Suppressor macrophage (primary cell): ENCODE measurements at regions not wholly inside any gene's neighbourhood (a gene's known extent, or its start where the extent isn't known, plus 50 kb on each side); places are given as distances from the start of the nearest gene placed in this dataset.

ENCODE experiments used
- DNase-seq, 4 experiments: peaks; one replicate each; pipeline ENCODE4 v3.0.0-alpha.2; 2020 to 2022

DNA sequence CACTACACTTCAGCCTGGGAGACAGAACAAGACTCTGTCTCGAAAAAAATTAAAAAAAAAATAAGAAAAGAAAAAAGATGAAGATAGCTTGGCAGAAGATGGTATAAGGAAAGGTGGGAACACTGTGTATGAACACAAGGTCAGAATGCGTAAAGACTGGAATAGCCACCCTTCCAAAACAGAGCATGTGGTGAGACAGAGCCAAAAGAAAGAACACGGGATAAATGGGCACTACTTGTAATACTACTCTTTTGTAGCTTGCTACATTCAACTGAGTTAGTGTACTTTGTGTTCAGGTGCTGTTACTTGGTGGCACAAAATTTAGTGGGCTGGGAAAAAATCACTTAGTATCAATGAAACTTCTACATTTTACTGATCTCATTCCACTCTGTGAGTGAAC, 628.6 kb upstream of the KIRREL3 start:
- DNase-seq = no peak

- DNase-seq = no peak
Measured at GRCh38 chr11:127628458-127628785, 627.9 kb upstream of the KIRREL3 start.

DNA sequence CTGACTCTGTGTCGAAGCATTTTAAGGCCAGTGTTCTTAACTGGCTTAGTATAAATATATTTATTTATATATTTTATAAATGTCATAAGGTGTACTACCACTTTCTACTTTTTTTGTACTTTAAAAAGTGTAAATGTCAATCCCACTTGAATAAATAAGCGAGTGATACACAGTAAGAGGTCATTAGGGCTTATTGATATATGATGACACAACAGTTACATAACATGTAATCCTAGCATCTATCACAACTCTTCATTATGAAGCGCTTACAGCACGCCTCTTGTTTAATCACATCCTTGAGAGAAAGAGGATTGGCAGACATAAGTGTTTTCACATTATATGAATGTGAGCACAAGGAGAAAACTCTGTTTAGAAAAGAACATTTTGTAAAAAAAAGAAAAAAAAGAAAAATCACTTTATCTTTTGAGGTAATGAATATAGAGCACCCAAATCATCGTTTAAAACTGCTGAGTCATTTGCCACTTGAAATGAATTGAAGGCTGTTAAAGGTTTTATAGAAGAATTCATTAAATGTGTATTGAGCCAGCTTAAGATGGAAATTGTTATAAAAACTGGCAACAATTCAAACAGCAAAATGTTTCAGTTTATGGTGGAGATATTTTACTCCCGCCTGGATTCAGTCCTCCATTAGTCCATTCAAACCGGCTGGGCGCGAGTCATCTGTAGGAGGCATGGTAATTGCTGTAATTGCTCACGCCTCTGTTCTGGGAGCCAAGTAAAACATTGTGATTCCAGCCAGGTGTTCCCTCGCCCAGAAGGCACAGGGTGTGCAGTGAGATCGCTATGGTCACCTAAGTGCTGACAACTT, 627.3 kb upstream of the KIRREL3 start:
- DNase-seq = no peak

DNA sequence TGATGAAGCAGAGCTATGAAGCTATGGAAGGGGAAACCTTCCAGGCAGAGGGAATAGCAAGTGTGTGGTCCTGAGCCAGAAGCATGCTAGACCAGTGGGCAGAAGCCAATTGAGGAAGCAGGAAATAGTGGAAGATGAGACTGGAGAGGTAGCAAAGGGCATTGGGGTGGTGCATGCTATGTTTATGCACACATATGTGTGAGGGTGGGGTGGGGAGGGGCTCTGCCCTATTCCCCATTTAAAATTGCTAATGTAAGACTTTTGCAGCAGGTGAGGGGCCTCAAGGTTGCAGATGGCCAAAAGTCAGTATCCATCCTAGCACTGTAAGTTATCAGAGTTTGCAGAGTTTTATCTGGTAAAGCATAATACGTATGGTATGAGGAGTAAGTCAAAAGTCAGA, 626.6 kb upstream of the KIRREL3 start:
- DNase-seq = no peak

DNA sequence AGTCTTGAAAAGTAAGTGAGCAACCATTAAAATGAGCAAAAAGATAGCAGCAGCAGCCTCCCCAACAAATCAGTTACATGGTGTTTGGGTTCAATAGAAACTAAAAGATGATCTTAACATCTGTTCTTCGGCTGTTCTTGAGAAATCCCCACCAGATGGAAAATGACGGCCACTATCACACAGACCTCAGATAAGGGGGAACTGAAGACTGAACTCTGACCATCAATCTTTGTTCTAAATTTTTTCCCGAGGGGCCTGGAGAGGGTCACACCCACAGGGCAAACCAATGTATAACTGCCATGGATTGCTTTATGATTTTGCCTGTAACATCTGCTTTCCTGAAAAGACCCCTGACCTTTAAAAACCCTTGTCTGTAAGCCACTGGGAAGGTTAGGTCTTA, 624.8 kb upstream of the KIRREL3 start:
- no peak for DNase-seq

GRCh38 chr11:127624306-127624856, 623.8 kb upstream of the KIRREL3 start:
- DNase-seq = no peak

DNA sequence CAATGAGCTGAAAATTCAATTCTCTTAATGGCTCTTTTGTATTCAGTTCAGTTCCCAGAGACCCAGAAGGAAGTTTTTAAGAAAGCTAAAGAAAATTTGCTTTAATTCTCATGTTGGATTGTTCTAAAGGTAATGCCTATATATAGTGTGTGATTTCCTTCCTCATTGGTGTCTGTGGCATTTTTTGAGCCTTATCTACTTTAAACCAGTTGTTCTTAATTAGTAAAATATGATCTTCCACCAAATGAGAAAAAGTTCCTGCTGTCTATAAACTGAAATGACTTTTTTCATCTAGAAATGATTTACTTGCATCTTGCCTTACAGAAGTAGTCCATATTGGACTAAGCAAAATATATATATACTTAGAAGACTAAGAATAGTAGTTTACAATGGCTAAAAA, 622.1 kb upstream of the KIRREL3 start:
- no peak for DNase-seq

DNA sequence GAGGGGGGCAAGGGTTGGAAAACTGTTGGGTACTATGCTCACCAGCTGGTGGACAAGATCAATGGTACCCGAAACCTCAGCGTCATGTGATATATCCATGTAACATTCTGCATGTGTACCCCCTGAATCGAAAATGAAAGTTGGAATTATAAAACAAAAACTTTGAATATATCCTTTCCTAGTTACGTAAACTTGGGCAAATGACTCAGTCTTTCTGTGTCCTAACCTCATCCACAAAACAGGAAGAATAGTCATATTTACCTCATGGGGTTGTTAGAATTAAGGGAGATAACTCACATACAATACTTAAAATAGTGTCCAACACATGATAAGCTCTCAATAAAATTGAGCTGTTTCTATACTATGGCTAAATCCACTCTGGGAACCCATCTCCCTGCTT, 620.1 kb upstream of the KIRREL3 start:
- peak in 2 of 4 experiments; percentile 20 to 25 for DNase-seq

DNA sequence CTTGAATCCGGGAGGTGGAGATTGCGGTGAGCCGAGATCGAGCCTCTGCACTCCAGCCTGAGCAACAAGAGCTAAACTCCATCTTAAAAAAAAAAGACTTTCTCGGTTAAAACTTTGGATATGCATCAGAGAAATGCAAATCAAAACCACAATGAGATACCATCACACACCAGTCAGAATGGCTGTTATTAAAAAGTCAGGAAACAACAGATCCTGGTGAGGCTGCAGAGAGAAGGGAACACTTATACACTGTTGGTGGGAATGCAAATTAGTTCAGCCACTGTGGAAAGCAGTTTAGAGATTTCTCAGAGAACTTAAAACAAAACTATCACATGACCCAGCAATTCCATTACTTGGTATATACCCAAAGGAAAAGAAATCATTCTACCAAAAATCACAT, 619.4 kb upstream of the KIRREL3 start:
- no peak for DNase-seq

GRCh38 chr11:127618721-127619120, 618.2 kb upstream of the KIRREL3 start:
- DNase-seq = no peak

DNA sequence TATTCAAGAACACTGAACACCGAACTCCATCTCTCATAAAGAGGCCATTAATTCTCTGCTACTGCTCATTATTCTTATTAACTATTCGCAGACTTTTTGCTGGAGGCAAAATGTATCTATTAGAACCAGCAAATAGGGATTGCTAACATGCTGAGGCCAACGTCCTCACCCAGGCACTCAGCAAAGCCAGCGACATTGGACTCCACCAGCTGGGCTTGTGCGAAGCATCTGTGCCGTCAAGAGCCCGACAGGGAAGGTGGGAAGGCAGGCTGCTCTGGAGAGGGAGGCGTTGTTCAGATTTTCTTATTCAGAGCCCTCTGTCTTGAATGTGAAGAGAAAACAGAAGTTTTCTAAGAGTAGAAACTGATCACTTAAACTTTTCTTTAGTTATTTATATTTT, 615.6 kb upstream of the KIRREL3 start:
- DNase-seq = no peak

GRCh38 chr11:127612607-127613006, 612.0 kb upstream of the KIRREL3 start:
- no peak for DNase-seq

DNA sequence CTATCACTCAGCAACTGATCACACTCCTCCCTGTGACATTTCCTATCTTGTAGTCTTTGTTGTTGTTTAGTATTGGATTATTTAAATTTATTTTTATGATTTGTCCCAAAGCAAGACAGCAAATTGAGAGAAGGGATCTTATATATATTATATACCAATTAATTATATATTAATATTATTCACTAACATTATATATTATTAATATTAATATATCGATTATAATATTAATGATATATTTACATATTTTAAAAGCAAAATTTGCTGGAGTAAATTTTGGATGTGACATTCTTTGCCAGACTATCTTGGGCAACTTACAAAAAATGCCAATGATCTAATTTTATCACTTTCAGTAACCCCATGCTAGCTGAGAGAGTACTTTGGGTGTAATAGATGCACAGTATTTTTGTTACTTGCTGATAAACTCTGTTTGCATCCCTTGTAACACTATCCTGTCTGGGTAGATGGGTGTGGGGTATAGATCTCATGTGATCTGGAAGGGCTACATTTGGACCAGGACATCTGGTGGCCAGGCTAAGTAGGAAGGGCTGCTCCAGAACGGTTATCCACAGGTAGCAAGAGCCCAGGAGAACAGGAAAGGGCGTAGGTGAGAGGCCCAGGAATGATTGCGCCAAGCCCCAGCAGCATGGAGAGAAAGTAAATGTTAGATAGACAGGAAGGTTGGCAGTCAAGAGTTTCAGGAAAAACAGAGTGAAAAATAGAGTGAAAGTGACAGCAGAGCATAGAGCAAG, 608.6 kb upstream of the KIRREL3 start:
- no peak for DNase-seq

DNA sequence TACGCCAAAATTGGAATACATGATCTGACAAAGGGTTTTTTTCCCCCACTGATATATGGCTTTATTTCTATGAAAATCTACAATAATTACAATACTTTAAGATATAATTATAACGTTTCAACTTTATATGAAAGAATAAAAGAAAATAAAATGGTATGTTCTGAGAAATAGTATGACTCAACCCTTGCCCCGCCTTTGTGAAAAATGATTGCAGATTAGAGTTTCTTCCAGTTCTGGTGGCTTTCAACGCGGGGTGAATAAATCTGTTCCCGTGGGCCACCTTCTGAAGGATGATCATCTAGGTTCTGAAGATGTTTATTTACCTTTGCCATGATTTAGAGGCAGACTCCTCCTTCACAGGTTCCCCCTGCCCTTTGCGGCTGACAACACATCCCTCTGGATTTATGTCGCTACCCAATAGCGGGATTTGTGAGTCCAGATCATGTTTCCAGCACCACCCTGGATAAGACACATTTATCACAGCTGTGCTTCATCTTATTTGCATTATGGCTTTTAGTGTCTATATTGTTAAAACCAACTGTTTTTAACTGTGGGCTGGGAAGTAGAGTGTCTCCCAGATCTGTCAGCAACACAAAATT, 607.0 kb upstream of the KIRREL3 start:
- no peak for DNase-seq

- no peak for DNase-seq
Measured at GRCh38 chr11:127601578-127601977, 601.0 kb upstream of the KIRREL3 start.

DNA sequence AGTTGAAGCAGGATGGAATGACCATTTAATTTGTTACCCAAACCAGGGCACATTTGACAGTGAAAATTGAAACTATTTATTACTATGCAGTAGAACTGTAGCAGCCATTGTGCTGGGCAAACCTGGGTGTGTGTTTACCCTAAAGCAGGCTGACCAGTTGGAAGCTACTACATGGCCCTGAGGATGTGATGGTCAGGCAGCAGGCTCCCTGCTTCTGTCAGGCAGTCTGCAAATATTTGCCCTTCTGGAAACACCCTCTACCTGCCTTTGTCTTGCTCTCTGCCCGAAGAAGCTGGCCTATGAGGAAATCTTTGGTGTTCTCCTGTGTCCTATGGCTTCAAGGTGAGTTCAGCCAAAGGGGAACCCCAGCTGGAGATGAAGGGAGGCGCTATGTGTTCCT, 600.1 kb upstream of the KIRREL3 start:
- no peak for DNase-seq

GRCh38 chr11:127598476-127598875, 597.9 kb upstream of the KIRREL3 start:
- no peak for DNase-seq

DNA sequence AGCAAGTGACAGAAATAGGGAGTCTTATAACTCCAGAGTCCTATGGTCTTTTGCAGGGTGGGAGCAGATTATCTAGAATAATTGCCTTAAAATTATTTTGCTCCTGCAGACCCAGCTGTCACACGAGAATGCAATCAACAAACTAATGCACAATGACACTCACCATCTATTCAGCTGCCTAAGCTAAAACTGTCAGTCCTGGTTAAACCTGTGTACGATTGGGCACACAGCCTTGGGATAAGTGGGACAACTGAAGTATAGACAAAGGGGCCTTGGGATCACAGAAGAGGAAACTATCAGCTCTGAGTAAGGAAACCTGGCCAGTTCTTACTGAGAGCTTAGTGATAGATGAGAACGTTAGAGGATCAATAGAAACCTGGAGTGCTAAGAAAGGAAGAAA, 595.9 kb upstream of the KIRREL3 start:
- DNase-seq = no peak

DNA sequence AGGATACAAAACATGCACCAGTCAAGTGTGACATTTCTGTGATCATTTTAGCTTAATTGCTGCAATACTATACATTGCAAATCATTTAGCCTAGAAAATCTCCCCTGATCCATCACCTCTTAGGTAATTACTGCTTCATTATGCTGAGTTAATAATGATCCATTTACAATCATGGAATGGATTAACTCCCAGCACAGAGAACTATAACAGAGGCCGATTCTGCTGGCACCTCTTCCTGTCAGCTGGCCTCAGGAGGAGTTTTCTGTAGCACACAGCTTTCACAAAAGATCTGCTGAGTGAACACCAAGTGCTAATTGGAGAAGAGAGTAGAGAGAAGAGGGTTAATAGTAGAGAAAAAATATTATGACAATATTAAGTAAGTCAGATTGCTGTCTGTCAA, 591.8 kb upstream of the KIRREL3 start:
- DNase-seq = no peak

- no peak for DNase-seq
Measured at GRCh38 chr11:127590314-127590713, 589.7 kb upstream of the KIRREL3 start.

GRCh38 chr11:127588431-127588830, 587.9 kb upstream of the KIRREL3 start:
- no peak for DNase-seq

DNA sequence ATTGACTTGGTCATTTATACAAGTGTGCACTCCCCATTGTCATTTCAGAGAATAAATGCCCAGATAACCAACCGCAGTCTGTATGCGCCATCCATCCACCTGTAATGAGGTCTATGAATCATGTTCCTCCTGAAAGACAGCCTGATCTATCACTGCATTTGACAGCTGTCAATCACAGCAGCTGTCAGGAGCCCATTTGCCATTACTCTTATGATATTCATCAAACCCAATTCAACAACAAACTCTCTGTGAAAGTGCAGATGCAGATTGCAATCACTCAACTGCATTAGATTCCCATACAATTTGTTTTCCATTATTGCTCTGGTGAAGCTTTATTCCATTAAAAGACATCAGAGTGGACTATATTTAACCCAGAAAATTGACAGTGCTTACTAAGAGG, 586.9 kb upstream of the KIRREL3 start:
- no peak for DNase-seq

DNA sequence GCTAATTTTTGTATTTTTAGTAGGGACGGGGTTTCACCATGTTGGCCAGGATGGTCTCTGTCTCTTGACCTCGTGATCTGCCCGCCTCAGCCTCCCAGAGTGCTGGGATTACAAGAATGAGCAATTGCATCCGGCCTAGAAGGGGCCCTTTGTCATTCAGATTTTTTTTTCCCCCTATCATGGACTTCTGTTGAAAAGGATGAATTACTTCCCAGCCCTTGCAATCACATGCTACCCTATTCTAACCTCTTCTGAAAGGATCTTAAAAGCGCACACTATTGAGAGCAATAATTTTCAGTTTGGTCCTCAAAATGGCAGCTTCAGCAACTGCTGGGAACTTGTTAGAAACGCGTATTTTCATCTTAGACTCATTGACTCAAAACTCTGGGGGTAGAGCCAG, 575.6 kb upstream of the KIRREL3 start:
- DNase-seq = no peak

- no peak for DNase-seq
Measured at GRCh38 chr11:127574478-127574877, 573.9 kb upstream of the KIRREL3 start.
